ENCODE measurements at regions not wholly inside any gene's neighbourhood (a gene's known extent, or its start where the extent isn't known, plus 50 kb on each side); places are given as distances from the start of the nearest gene placed in this dataset.

DNA sequence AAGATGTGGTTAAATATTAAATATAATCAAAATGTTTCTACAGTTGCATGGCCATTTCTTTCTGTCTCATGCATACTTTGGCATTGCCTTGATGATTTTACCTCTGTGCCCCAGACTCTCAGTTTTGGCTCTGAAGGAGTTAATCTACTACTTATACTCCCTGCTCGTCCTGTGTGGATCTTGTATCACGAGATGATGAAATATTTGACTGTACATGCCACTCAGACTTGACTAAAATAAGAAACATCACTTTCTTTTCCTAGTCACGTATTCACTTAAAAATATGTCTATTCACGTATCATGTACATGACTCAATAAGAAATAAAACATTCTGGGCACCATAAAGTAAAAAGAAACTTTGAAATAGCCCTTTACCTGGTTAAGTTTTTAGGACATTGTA is 397.7 kb downstream of the RFPL4B start:
- TF ChIP-seq CTCF (IDR thresholded peaks at IDR 0.05) (no peak), POLR2A (IDR thresholded peaks at IDR 0.05) (no peak)
